DND-41 (cell line): ENCODE measurements at regions not wholly inside any gene's neighbourhood (a gene's known extent, or its start where the extent isn't known, plus 50 kb on each side); places are given as distances from the start of the nearest gene placed in this dataset.

Source experiments
- EZH2 ChIP-seq: IDR thresholded peaks from 3 replicates; pipeline ENCODE4 v1.6.1; 2012; ENCODE audit warnings: borderline replicate concordance, low read depth, mild to moderate bottlenecking, moderate library complexity, low read length, inconsistent platforms; ENCODE audit not compliant: severe bottlenecking
- TF ChIP-seq, protein P1 (sequence below): IDR thresholded peaks from 2 replicates; pipeline ENCODE4 v1.5.1; 2012; ENCODE audit warnings: borderline replicate concordance, low read length, moderate library complexity, mild to moderate bottlenecking; ENCODE audit not compliant: poor library complexity, severe bottlenecking; ENCODE audit errors: extremely low read depth

DNA sequence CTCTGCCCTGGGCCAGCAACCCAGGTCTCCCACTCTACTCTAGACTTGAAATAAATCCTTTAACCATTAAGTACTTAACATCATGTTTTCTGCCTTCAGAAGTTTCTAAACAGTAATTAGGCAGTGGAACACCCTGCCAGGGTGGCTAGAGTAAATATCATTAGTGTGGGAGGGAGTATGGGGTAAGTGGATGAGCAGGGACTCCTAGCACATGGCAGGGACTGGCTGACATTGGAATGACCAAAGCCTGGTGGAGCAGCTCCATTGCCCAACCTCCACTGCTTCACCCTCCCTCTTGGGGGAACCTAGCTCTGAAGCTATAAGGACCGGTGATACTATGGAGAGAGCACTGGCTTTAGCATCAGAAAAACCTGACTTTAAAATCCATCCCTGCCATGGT is 167.1 kb downstream of the MAFB start:
- TF ChIP-seq, protein P1, sequence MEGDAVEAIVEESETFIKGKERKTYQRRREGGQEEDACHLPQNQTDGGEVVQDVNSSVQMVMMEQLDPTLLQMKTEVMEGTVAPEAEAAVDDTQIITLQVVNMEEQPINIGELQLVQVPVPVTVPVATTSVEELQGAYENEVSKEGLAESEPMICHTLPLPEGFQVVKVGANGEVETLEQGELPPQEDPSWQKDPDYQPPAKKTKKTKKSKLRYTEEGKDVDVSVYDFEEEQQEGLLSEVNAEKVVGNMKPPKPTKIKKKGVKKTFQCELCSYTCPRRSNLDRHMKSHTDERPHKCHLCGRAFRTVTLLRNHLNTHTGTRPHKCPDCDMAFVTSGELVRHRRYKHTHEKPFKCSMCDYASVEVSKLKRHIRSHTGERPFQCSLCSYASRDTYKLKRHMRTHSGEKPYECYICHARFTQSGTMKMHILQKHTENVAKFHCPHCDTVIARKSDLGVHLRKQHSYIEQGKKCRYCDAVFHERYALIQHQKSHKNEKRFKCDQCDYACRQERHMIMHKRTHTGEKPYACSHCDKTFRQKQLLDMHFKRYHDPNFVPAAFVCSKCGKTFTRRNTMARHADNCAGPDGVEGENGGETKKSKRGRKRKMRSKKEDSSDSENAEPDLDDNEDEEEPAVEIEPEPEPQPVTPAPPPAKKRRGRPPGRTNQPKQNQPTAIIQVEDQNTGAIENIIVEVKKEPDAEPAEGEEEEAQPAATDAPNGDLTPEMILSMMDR, result no peak
- TF ChIP-seq EZH2, result no peak
